Gastrocnemius medialis (tissue), 4 donors: ENCODE measurements at regions not wholly inside any gene's neighbourhood (a gene's known extent, or its start where the extent isn't known, plus 50 kb on each side); places are given as distances from the start of the nearest gene placed in this dataset.

Experiments used
- ATAC-seq, 2 donors: fragments of 150-250 bp; one replicate each; pipeline ENCODE4 v1.9.1; 2016
- DNase-seq, 2 donors: peaks; one replicate each; pipeline ENCODE4 v3.0.0-alpha.2; 2019
- H3K27ac ChIP-seq, 4 donors: fragments of 200-600 bp; sonication (generic); 1 replicate in 1 of 4; 2 replicates in 3 of 4; pipeline ENCODE4 v1.5.1; 2016 to 2018; ENCODE audit warnings: mild to moderate bottlenecking in 2 of 4, moderate library complexity in 1 of 4
- H3K27me3 ChIP-seq, 3 donors: fragments of 200-600 bp; sonication (generic) in 2 of 3; 1 replicate in 1 of 3; 2 replicates in 2 of 3; pipeline versions ENCODE4 v1.5.1 to v1.6.0; 2016 to 2019; ENCODE audit warnings: mild to moderate bottlenecking in 1 of 3, moderate library complexity in 1 of 3
- H3K36me3 ChIP-seq, 2 donors: fragments of 200-600 bp; sonication (generic) in 1 of 2; one replicate each; pipeline ENCODE4 v1.5.1; 2017 to 2018
- H3K4me1 ChIP-seq, 2 donors: fragments of 200-600 bp; sonication (generic) in 1 of 2; one replicate each; pipeline ENCODE4 v1.5.1; 2016 to 2017; ENCODE audit warnings: mild to moderate bottlenecking in 2 of 2
- H3K4me3 ChIP-seq, 4 donors: fragments of 200-600 bp; sonication (generic) in 3 of 4; 1 replicate in 1 of 4; 2 replicates in 3 of 4; pipeline ENCODE4 v1.5.1; 2016 to 2019; ENCODE audit warnings: mild to moderate bottlenecking in 2 of 4
- H3K9me3 ChIP-seq, 3 donors: fragments of 200-600 bp; sonication (generic) in 2 of 3; 1 replicate in 1 of 3; 2 replicates in 2 of 3; pipeline ENCODE4 v1.5.1; 2016 to 2019
- CTCF ChIP-seq, 5 experiments: fragments of 450-650 bp in 3 of 5; fragments of 200-600 bp in 2 of 5; sonication (generic) in 2 of 5; IDR thresholded peaks in 4 of 5; conservative IDR thresholded peaks in 1 of 5; 1 replicate in 4 of 5; 2 replicates in 1 of 5; pipeline ENCODE4 v1.5.1; 2016 to 2019; ENCODE audit warnings: antibody characterized with exemption in 5 of 5, mild to moderate bottlenecking in 3 of 5, moderate library complexity in 3 of 5
- POLR2A ChIP-seq, 2 donors: fragments of 450-650 bp; IDR thresholded peaks; one replicate each; pipeline ENCODE4 v1.6.1; 2017; ENCODE audit warnings: antibody characterized with exemption in 2 of 2, mild to moderate bottlenecking in 2 of 2, moderate library complexity in 2 of 2
- in situ Hi-C, 4 donors: fragments of 200-750 bp; cut with MboI; loops; one replicate each; pipeline versions ENCODE4 v1.15.0 to v1.8.0; 2017; ENCODE audit warnings: low sequenced_read_pairs in 4 of 4
- intact Hi-C: fragments of 100-400 bp; cut with DNase I; formaldehyde crosslinking; loops from one replicate; pipeline ENCODE4 v1.15.1; 2023; ENCODE audit warnings: low total_unique reads

GRCh38 chr20:61045091-61045490 lies 207.0 kb upstream of the CDH4 start:
- no peaks in the 10 kb centered on the region for H3K36me3 ChIP-seq
- H3K9me3 ChIP-seq = no peaks in the 10 kb centered on the region
- H3K4me3 ChIP-seq = no peak overlapping the region
- ATAC-seq = no peak
- intact Hi-C loops (no loop called here), in situ Hi-C loops (no loop called here)
- TF ChIP-seq CTCF (IDR thresholded peaks at IDR 0.05 in 4 of 5, conservative IDR thresholded peaks at IDR 0.05 in 1 of 5) (no peak), POLR2A (IDR thresholded peaks at IDR 0.05) (no peak)
- DNase-seq = no peak
- H3K27me3 ChIP-seq = no peaks in the 10 kb centered on the region
- no peaks in the 10 kb centered on the region for H3K4me1 ChIP-seq
- H3K27ac ChIP-seq = no peak overlapping the region

- TF ChIP-seq POLR2A (IDR thresholded peaks at IDR 0.05) = no peak
- no peak for TF ChIP-seq CTCF (IDR thresholded peaks at IDR 0.05 in 4 of 5, conservative IDR thresholded peaks at IDR 0.05 in 1 of 5)
- no peaks in the 10 kb centered on the region for H3K36me3 ChIP-seq
- ATAC-seq (no peak), DNase-seq (no peak)
- in situ Hi-C loops = no loop called here
- no peaks in the 10 kb centered on the region for H3K9me3 ChIP-seq
- intact Hi-C loops = no loop called here
- no peaks in the 10 kb centered on the region for H3K4me1 ChIP-seq
- no peak overlapping the region for H3K4me3 ChIP-seq
- no peaks in the 10 kb centered on the region for H3K27me3 ChIP-seq
- H3K27ac ChIP-seq = no peak overlapping the region
Measured at GRCh38 chr20:61045876-61046585, 206.0 kb upstream of the CDH4 start.

- no peak for ATAC-seq
- in situ Hi-C loops (no loop called here), intact Hi-C loops (no loop called here)
- H3K27me3 ChIP-seq = no peaks in the 10 kb centered on the region
- H3K4me3 ChIP-seq = no peak overlapping the region
- no peak overlapping the region for H3K27ac ChIP-seq
- no peak for DNase-seq
- no peak for TF ChIP-seq POLR2A (IDR thresholded peaks at IDR 0.05)
- no peaks in the 10 kb centered on the region for H3K4me1 ChIP-seq
- no peaks in the 10 kb centered on the region for H3K36me3 ChIP-seq
- no peaks in the 10 kb centered on the region for H3K9me3 ChIP-seq
Measured at GRCh38 chr20:61046721-61047351, 205.2 kb upstream of the CDH4 start.

GRCh38 chr20:61047515-61047914 lies 204.5 kb upstream of the CDH4 start:
- in situ Hi-C loops (no loop called here), intact Hi-C loops (no loop called here)
- no peak for DNase-seq
- no peaks in the 10 kb centered on the region for H3K27me3 ChIP-seq
- H3K4me1 ChIP-seq = no peaks in the 10 kb centered on the region
- H3K9me3 ChIP-seq = no peaks in the 10 kb centered on the region
- no peaks in the 10 kb centered on the region for H3K36me3 ChIP-seq
- ATAC-seq = no peak
- no peak overlapping the region for H3K27ac ChIP-seq
- H3K4me3 ChIP-seq = no peak overlapping the region
- TF ChIP-seq POLR2A (IDR thresholded peaks at IDR 0.05) = no peak
- TF ChIP-seq CTCF (IDR thresholded peaks at IDR 0.05 in 4 of 5, conservative IDR thresholded peaks at IDR 0.05 in 1 of 5) = no peak

GRCh38 chr20:61048302-61048701 lies 203.8 kb upstream of the CDH4 start:
- no peak overlapping the region for H3K27ac ChIP-seq
- no peaks in the 10 kb centered on the region for H3K4me1 ChIP-seq
- TF ChIP-seq POLR2A (IDR thresholded peaks at IDR 0.05) (no peak), CTCF (IDR thresholded peaks at IDR 0.05 in 4 of 5, conservative IDR thresholded peaks at IDR 0.05 in 1 of 5) (no peak)
- no peaks in the 10 kb centered on the region for H3K27me3 ChIP-seq
- H3K4me3 ChIP-seq = no peak overlapping the region
- ATAC-seq (no peak), DNase-seq (no peak)
- H3K36me3 ChIP-seq = no peaks in the 10 kb centered on the region
- in situ Hi-C loops = no loop called here
- intact Hi-C loops = no loop called here
- no peaks in the 10 kb centered on the region for H3K9me3 ChIP-seq
